Nucleus accumbens (tissue), 56 donors: ENCODE measurements at regions not wholly inside any gene's neighbourhood (a gene's known extent, or its start where the extent isn't known, plus 50 kb on each side); places are given as distances from the start of the nearest gene placed in this dataset.

Source experiments
- DNase-seq, 56 donors: peaks; one replicate each; lab custom pipeline; 2025; lab: John Stamatoyannopoulos, UW

DNA sequence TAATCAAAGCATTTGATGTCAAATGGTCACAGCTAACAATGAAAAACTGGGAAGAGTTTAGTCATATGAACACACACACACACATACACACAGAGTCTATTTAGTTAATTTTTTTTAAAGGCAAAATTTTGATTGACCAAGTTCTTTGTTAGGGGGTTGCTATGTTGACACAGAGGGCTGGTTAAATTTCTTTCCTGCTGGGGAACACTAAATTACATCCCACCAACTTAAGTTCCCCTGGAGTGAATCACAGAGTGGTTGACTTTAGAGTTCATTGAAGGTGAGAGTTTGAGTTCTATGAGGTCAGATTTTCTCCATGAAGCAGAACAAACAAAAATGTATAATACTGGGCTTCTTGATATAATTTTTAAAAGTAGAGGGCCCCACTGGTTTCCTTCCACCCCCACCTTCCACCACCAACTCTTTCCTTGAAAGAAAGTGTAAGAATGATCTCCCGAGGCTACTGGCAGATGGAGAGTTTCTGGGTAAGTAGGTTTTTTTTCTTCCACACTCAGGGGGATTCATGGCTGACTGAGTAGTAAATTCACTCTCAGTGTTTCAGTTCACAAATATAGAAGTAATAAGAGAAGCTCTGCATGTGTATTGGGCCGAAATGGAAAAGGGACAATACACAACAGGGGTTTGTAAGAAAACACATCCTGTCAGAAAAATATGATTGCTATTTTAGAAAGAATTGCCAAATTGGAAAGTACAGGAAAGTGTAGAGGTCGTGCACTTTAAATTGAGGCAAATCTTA is 917.0 kb upstream of the LCORL start:
- no peak for DNase-seq

DNA sequence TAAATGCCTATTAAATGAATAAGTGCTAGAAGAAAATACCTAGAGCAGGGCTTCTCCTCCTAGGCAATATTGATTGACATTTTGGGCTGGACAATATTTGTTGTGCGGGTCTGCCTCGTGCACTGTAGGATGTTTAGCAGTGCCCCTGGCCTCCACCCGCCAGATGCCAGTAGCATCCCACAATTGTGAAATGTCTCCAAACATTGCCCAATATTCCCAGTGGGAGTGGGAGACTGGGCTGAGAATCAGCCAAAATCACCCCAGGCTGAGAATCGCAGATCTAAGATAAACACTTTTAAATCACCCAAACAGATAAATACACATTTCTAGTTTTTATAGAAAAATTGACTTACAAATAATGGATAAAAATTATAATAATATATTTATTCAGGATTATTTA is 916.2 kb upstream of the LCORL start:
- DNase-seq: no peak

DNA sequence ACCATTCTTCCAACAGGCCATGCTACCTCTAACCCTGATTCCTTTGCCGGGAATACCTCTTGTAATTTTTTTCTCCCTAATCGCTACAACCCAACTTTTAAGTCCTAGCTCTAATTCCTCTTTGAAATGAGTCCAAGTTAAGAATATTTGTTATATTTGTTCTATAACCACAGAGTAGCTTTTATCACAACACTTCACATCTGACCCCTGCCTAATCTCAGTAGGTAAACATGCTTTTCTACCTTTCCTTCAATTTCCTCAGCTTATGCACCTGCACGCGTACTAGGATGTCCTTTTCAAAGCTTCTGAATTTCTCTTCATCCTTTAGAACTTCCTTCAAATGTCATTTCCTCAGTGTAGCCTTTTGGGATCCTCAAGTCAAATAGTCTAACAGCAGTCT is 915.5 kb upstream of the LCORL start:
- no peak for DNase-seq

DNA sequence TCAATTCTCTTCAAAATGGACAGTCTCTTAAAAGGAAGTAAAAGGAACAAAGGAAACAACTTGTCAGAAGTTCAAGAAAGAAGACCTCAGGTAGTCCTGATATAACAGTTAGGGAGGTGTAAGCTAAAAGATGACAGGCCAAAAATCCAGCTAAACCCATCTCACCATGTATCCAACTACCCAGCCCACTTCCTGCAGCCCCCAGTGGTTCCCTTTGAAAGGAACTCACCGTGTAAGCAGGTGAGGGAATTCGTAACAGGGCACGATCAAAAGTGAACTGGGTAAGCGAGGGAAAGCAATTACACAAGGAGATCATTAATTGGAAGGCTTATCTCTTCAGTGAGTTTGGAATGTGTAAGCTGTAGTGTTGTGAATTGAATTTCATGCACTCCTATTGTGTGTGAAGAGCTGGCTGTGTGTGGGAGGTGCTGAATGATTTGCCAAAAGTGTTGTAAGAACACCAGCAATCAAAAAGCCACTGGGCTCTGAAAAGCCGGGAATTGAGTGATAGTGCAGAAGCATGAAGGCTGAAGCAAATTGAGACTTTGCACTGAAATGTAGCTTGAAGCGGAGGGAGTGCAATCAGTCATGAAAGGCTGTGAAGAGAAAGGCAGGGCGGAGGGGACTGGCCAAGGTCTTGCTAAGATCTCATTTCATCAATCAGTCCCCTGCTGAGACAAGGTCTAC is 914.2 kb upstream of the LCORL start:
- DNase-seq: peak in 2 of 56 donors; percentile 0 to 4

DNA sequence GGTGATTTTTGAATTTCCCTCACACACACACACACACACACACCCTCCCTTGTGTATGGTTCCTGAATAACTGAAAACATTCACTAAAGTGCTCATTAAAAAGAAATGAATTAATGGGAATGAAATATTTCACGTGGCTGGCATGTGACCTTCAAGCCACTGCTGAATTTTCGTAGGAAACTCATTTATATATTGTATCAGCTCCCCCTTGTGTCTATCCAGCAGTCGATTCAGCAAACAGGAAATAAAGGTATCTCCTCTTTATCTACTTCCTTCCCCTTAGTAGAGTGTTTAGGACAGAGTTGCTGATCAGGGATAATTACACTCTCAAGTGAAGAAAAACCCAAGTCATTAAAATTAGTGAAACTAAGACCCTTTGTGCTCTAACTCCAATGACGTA is 912.6 kb upstream of the LCORL start:
- peak in 1 of 56 donors; percentile 6 for DNase-seq

DNA sequence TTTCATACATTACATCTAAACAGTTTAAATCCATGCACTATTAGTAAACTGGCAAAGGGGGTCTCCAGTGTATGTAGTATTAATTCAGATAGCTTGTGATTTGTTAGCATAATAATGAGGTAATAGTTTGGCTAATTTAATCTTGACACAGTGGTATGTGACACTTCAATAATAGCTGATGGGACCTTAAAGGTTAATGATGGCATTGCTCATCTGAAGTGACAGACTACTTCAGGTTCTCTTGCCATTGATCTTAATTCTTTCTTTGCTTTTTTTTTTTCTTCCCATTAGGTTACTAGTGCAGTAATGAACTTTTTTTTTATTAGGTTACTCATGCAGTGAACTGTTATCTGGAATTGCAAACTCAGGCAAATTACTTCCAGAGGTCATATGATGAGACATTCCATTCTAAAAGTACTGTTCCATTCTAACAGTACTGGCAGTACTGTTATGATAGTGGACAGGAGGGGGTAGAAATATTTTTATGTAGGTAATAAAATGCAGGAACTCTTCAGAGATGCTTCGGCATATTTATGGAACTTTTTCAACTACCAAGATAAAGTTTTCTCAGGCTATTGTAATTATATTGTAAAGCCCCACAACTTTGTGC is 911.3 kb upstream of the LCORL start:
- no peak for DNase-seq

DNA sequence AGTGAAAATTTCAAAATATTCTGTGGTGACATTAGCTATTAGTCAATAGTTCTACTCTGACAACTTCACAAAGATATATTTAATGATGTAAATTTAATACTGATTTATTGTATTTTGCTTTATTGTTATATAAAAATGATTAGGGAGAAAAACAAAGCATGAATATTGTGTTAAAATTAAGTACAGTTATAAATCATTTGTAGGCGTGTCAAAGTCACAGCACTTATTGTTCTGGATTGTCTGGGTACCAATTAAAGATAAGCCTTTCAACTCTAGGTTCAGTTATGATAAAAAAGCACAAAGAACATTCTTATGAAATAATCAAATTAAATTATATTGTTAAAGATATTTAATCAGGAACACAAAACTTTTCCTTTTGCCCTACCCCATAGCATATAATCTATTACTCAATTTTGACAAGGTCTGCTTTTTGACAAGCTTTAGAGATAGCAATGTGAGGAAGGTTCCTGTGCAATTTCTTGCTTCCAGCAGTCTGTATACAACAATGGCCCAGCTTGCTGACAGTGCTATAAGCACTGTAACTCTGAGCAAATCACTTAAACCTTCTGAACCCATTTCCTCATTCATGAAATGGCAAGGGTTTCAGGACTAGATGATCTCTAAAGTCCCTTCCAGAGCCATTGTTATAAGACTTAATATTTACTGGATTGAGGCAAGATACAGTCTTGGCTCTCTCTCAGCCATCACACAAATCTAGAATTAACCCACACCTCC is 910.3 kb upstream of the LCORL start:
- no peak for DNase-seq

DNA sequence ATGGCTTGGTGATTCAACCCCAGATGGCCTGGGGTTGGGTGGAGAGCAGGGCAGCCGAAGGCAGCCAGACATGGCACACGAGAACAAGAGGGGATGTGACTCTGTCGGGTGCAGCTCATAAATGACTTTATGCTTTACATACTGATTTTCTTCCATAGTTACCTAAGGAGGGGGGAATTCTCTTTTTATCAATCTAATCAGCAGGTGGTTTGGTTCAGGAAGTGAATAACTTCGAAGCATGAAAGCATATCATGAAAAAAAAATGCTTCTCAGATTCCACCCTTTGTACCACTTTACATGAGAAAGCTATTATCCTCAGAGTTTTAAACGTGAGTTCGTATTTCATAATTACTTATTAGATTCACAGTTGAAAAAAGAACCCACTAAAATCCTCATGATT is 908.9 kb upstream of the LCORL start:
- DNase-seq: no peak

DNA sequence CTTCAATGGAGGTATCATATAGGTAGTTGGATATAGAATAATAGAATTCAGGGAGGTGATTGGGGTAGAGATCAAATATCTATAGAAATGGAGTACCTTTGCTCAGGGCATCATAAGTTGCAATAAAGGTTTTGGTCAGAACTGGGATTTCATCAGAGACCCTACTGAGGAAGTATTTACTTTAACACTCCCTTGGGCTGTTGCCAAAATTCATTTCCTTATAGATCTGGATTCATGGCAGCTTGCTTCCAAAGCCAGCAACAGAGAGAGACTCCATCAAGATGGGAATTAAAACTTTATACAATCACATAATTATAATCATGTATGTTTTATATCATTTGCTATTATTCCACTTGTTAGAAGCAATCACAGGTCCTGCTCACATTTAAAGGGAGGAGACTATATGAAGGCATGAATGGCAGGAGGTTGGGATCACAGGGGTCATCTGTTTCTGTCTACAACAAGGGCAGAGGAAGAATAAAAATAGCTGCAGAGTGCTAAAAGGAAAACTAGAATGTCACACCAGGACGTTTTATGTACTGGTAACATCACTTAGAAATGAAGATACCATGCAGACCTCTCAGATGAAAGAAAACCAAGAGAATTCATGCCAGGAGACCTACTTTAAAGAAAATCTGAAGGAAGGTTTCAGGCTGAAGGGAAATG is 902.1 kb upstream of the LCORL start:
- no peak for DNase-seq

DNA sequence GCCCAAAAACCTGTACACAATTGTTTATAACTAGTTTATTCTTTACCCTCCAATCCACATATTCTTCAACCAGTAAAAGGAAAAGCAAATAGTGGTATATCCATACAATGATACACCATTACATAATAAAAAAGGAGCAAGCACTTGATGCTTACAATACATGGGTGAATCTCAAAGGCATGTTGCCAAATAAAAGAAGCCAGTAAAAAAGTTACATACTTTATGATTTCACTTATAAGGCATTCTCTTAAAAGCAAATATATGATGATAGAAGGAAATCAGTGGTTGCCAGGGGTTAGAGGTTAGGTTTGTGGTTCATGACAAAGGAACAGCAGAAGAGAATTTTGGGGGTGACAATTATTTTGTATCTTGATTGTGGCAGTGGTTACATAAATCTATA is 896.1 kb upstream of the LCORL start:
- no peak for DNase-seq

DNA sequence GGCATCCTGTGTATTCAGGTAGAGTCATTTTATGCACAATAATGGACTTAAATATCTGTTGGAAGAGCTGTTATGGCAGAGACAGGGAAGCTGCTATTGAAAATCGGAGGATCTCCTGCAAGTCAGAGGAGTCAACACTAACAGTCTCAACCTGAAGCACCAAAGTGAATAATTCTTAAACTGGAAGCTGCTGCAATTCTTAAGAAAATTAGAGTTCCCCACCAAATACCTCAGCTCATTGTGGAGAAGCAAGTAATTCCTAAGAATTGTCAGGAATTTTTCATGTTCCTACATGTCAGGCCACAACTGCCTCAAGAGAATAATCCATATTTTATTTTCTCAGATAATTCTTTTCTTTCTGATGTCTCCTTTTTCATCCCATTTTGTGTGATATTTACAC is 892.6 kb upstream of the LCORL start:
- no peak for DNase-seq

DNA sequence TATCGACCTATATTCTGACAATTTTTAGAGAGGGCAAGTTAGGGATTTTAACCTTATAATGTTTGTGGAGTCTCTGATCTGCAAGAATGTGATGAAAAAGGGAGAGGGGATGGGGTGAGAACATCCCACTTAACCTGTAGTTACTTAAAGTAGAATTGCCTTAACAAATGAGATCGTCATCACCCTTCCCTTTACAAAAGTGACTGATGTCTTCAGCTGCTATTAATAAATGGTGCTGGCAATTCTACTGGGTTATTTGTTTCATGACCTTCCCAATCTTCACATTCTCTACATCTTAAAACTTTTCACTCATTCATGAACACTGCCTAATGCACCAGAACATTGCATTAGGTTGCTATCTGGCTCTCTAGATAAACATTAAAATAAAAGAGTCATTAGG is 873.4 kb upstream of the LCORL start:
- no peak for DNase-seq

DNA sequence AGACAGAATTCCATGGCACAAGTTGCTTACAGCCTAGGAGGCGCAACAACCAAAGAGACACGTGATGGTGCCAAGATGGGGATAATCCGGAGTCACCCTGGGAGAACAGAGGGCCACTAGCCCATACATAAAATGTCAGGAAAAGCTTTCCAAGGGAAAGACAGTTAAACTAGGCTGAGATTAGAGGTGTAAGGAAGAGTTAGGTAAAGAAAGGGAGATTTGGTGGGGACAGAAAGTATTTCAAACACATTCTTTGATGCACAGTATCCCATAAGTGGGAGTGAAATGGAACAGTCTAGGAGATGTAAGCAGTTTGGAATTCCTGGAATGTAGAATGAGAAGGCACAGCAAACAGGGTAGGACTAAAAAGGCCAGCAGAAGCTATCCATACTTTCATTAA is 860.9 kb upstream of the LCORL start:
- DNase-seq: no peak

DNA sequence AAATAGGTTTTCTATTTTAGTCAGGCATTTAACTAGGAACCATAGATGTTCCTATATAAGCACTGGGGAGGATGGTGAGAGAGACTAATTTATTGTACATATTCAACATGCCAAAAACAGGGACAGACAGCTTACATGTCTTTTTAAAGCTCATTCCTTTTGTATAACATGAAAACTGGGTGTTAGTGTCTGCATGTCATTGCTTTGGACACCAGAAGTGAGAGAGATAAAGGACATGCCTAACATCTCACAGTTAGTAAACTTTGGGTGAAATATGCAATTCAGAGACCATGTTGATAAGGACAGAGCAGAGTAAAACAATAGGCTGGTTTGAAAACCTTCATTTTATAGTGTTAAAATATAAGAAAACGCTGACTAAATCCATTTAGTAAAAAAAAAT is 860.0 kb upstream of the LCORL start:
- DNase-seq: no peak

DNA sequence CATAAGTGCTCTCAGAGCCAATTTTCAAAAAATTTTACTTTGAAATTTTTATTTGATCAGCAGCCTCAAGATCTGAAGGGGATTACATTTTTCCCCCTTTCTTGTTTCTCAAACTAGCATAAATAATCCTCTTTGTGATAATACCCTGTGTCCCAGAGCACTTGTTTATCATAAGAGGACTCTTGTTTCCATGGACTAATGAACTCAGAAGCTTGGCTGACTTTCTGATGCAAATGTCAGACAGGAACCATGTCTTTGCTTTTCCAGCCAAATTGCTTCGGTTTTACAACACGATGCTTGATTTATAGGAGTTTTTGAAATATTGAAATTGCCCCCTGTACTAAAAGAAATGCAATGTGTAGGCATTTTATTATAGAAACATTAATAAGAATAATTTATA is 859.3 kb upstream of the LCORL start:
- DNase-seq: no peak

DNA sequence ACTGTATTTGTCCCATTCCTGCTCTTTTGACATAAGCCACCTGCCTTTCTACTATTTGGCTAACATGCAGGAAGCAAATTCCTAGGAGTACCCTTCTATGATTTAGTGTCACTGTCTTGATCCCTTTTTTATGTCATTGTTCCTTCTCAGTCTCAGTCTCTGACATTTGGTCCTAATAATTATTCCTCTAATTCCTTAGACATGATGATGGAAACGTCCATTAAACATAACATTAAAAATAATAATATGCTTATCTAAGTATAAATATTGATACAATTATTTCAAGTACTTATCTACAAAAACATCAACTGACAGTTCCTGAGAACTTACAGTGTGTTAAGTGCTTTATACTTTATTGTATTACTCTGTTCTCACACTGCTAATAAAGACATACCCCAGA is 857.0 kb upstream of the LCORL start:
- DNase-seq: no peak

DNA sequence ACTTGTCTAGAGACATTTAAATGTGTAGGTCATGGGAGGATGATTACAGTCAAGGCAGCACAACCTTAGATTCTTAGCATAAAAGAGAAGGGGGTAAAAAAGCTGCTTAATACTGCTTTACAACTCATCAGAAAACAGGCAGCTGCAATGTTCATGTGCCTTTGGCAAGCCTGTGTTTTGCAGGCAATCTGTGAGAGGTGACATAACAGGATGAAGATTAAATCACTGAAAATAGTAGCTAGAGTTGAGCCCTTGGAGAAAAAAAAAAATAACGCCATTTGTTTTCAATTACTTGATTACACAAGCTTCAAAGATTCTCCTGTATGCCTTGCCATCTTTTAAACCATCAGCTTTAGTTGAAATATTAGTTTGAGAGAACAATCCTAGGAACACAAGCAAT is 847.6 kb upstream of the LCORL start:
- DNase-seq: no peak

DNA sequence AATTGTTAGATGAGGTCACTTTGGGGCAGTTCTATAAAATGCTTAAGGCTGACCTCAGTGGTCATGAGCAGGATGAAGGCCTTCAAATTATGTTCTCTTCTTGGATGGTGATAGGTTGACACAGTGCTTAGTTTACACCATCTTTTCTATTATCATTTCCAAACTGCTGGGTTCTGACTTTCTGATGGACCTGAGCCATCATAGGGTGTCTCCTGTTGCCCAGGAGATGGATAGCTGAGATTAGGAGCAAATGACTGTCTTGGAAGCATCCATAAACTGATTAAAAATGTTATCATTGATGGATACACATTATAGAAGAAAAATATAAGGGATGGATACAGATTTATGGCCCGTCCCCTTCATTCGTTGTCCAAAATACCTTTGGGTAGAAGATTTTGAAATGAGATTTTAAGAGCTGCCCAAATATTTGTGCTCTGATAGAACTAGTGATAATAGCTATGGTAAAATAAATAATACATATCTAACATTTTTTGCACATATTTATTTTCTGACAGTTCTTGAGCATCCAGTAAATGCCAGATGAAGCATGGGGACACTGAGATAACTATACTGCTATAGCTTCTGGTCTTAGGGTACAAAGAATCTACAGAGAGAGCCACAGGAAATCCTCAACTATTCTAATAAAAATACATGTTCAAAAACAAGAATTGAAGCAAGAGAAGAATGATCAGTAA is 839.4 kb upstream of the LCORL start:
- DNase-seq: no peak

DNA sequence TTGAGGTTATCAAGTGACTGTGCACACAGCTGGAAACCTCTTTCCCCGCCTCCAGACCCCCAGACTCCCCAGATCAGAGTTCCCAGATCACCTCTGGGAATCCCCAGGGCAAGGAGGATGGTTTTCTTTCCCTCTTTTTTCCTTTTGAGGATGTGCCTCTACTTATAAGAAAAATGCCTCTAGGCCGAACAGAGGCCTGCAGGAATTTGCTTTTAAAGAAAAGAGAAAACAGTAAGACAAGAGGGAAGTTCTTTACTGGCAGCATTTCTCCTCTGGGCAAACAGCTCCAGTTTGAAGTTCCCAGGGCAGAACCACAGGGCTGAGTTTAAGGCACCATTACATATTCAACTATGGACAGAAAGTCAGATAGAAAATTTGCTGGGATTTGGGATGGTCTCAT is 837.9 kb upstream of the LCORL start:
- no peak for DNase-seq

DNA sequence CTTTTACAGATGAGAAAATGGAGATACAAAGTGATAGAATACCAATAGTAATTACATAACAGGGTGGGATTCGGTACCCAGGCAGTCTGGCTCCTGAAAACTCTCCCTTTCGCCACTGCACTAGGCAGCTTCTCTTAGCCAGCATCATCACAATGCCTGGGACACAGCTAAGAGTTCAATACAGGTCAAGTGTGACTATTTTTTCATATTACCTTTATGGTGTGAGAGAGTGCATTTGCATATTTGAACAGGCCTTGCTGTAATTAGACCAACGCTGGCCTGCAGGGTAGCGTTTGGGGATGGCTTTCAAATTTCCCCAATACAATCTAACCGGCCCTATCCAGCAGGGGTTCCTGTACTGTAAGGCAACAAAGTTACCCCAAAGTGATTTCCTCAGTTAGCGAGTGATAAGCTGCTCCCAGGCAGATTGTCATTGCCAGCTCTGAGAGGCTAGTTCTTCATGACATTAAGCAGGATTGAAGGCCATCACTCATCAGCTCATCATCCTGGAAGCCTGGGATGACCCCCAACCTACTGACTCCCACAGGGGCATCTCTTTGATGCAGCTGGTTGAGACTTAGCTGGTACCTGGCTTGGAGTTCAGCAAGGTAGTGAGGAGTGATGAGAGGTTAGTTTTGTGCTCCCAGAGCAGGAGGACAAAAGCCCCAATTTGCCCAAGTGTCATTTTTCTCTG is 836.8 kb upstream of the LCORL start:
- no peak for DNase-seq
